ENCODE measurements at regions not wholly inside any gene's neighbourhood (a gene's known extent, or its start where the extent isn't known, plus 50 kb on each side); places are given as distances from the start of the nearest gene placed in this dataset.

DNA sequence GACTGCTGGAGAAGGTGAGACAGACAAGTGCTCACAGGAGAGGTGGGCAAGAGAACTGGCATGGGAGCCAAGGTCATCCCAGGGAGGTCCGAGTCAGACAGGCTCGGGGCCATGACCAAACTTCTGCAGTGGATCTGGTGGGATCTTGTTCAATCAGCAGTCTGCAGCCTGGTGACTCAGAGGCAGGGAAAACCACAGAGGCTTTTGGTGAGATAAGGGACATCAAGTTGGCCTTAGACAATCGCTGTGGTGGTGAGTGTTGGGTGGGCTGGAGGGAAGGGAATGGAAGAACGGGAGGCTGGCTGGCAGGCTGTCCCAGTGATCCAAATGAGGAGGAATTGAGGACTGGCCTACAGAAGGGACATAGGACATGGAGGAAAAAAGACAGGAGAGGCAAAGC lies 123.8 kb downstream of the TMEM174 start:
- Histone ChIP-seq H3K4me3 (ENCODE audit: low read length) (no peak overlapping the region), H3K9me2 (replicated peaks; ENCODE audit: insufficient read depth, low read length) (no peaks in the 10 kb centered on the region), H3K27ac (ENCODE audit: low read length) (no peak overlapping the region), H3K4me1 (ENCODE audit: low read length) (no peaks in the 10 kb centered on the region), H3K9me3 (replicated peaks; ENCODE audit: insufficient read depth, low read length) (no peaks in the 10 kb centered on the region), H4K20me1 (ENCODE audit: insufficient read depth, low read length) (no peaks in the 10 kb centered on the region), H2AFZ (ENCODE audit: low read length) (no peak overlapping the region), H3K27me3 (replicated peaks; ENCODE audit: insufficient read depth, low read length) (peaks cover 36% of the 10 kb centered on the region), H3K79me2 (ENCODE audit: low read length) (no peaks in the 10 kb centered on the region), H3K36me3 (replicated peaks; ENCODE audit: insufficient read depth, low read length) (no peaks in the 10 kb centered on the region), H3F3A (ENCODE audit: insufficient read depth, low read length) (no peaks in the 10 kb centered on the region), H3K9ac (ENCODE audit: low read length) (no peak overlapping the region), H3K4me2 (ENCODE audit: low read depth, low read length) (no peak overlapping the region)
- no peak for DNase-seq
- TF ChIP-seq EZH2 (optimal IDR thresholded peaks at IDR 0.05; ENCODE audit: low read depth, low read length) (no peak), EZH2phosphoT487 (IDR thresholded peaks at IDR 0.05; ENCODE audit: low read length) (no peak)
- TF ChIP-seq, protein P1, sequence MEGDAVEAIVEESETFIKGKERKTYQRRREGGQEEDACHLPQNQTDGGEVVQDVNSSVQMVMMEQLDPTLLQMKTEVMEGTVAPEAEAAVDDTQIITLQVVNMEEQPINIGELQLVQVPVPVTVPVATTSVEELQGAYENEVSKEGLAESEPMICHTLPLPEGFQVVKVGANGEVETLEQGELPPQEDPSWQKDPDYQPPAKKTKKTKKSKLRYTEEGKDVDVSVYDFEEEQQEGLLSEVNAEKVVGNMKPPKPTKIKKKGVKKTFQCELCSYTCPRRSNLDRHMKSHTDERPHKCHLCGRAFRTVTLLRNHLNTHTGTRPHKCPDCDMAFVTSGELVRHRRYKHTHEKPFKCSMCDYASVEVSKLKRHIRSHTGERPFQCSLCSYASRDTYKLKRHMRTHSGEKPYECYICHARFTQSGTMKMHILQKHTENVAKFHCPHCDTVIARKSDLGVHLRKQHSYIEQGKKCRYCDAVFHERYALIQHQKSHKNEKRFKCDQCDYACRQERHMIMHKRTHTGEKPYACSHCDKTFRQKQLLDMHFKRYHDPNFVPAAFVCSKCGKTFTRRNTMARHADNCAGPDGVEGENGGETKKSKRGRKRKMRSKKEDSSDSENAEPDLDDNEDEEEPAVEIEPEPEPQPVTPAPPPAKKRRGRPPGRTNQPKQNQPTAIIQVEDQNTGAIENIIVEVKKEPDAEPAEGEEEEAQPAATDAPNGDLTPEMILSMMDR (IDR thresholded peaks at IDR 0.05; ENCODE audit: low read length), result no peak

DNA sequence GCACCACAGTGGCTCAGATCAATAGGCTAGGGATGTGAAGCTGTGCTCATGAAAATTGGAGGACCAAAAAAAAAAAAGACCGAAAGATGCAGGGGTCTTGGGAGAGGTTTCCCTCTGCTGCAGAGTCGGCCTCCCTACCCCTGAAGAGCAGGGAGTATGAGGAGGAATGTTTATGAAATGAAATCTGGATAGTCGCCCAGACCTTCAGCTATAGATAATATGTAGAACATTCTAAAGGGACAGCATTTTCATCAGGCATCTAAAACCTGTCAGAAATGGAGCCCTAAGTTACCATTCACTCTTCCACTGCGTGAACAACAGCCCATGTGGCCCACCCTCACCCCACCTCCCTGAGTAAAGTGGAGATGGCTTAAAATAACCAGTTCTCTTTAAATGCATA lies 122.9 kb downstream of the TMEM174 start:
- H3K4me3 ChIP-seq (ENCODE audit: low read length), result no peak overlapping the region
- TF ChIP-seq EZH2 (optimal IDR thresholded peaks at IDR 0.05; ENCODE audit: low read depth, low read length) (no peak), EZH2phosphoT487 (IDR thresholded peaks at IDR 0.05; ENCODE audit: low read length) (no peak)
- TF ChIP-seq, protein P1 (IDR thresholded peaks at IDR 0.05; ENCODE audit: low read length), result no peak
- no peak overlapping the region for H3K27ac ChIP-seq (ENCODE audit: low read length)

DNA sequence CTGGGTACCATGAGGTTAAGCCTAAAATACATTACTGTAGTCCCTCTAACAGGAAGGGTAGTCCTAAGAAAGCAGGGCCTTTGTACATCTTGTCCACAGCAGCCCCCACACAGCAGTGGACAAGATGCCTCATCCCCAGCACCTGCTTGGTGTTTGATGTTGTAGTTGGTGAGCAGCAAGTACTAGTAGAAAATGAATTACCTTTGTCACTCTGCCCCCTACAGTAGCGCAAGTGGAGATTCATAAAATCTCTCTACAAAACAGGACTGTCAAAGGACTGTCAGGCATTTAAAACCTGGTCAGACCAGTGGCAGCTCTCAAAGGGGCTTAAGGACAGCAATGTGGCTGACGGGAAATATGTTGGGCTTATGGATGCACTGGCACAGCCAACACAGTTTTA lies 122.5 kb downstream of the TMEM174 start:
- Histone ChIP-seq H3K4me3 (ENCODE audit: low read length) (no peak overlapping the region), H3K79me2 (ENCODE audit: low read length) (no peaks in the 10 kb centered on the region), H3K4me1 (ENCODE audit: low read length) (no peaks in the 10 kb centered on the region), H3K27ac (ENCODE audit: low read length) (no peak overlapping the region), H2AFZ (ENCODE audit: low read length) (no peak overlapping the region), H3K9me3 (replicated peaks; ENCODE audit: insufficient read depth, low read length) (no peaks in the 10 kb centered on the region), H3K4me2 (ENCODE audit: low read depth, low read length) (no peak overlapping the region), H4K20me1 (ENCODE audit: insufficient read depth, low read length) (no peaks in the 10 kb centered on the region), H3K9me2 (replicated peaks; ENCODE audit: insufficient read depth, low read length) (no peaks in the 10 kb centered on the region), H3K36me3 (replicated peaks; ENCODE audit: insufficient read depth, low read length) (no peaks in the 10 kb centered on the region), H3K27me3 (replicated peaks; ENCODE audit: insufficient read depth, low read length) (peaks cover 27% of the 10 kb centered on the region), H3F3A (ENCODE audit: insufficient read depth, low read length) (no peaks in the 10 kb centered on the region), H3K9ac (ENCODE audit: low read length) (no peak overlapping the region)
- no peak for DNase-seq
- no peak for TF ChIP-seq EZH2phosphoT487 (IDR thresholded peaks at IDR 0.05; ENCODE audit: low read length)
- no peak for TF ChIP-seq EZH2 (optimal IDR thresholded peaks at IDR 0.05; ENCODE audit: low read depth, low read length)
- TF ChIP-seq, protein P1 (IDR thresholded peaks at IDR 0.05; ENCODE audit: low read length), result no peak

More for the DNA sequence above, 122.9 kb downstream of the TMEM174 start:
- H3K4me1 ChIP-seq (ENCODE audit: low read length), result no peaks in the 10 kb centered on the region
- H3K36me3 ChIP-seq (replicated peaks; ENCODE audit: insufficient read depth, low read length), result no peaks in the 10 kb centered on the region
- H3F3A ChIP-seq (ENCODE audit: insufficient read depth, low read length), result no peaks in the 10 kb centered on the region
- H3K79me2 ChIP-seq (ENCODE audit: low read length), result no peaks in the 10 kb centered on the region
- no peak for DNase-seq
- H2AFZ ChIP-seq (ENCODE audit: low read length), result no peak overlapping the region
- H3K4me2 ChIP-seq (ENCODE audit: low read depth, low read length), result no peak overlapping the region
- no peaks in the 10 kb centered on the region for H4K20me1 ChIP-seq (ENCODE audit: insufficient read depth, low read length)
- no peaks in the 10 kb centered on the region for H3K9me2 ChIP-seq (replicated peaks; ENCODE audit: insufficient read depth, low read length)
- H3K9ac ChIP-seq (ENCODE audit: low read length), result no peak overlapping the region
- H3K27me3 ChIP-seq (replicated peaks; ENCODE audit: insufficient read depth, low read length), result peaks cover 32% of the 10 kb centered on the region
- no peaks in the 10 kb centered on the region for H3K9me3 ChIP-seq (replicated peaks; ENCODE audit: insufficient read depth, low read length)

Data from MM.1S (cell line).